Adrenal gland (tissue), 9 donors: ENCODE measurements at regions not wholly inside any gene's neighbourhood (a gene's known extent, or its start where the extent isn't known, plus 50 kb on each side); places are given as distances from the start of the nearest gene placed in this dataset.

Experiments
- DNase-seq, 7 donors: peaks; one replicate each; pipeline ENCODE4 v3.0.0-alpha.2; 2019 to 2020
- H3K27ac ChIP-seq, 5 donors: fragments of 200-600 bp; sonication (generic) in 4 of 5; 1 replicate in 3 of 5; 2 replicates in 2 of 5; pipeline versions ENCODE4 v1.5.1 to v1.8.0; 2016 to 2020; ENCODE audit warnings: mild to moderate bottlenecking in 1 of 5
- H3K27me3 ChIP-seq: fragments of 200-600 bp; 2 replicates; pipeline ENCODE4 v1.8.0; 2021
- H3K36me3 ChIP-seq, 2 donors: fragments of 200-600 bp; replicated peaks in 1 of 2; 1 replicate in 1 of 2; 2 replicates in 1 of 2; pipeline versions ENCODE4 v1.5.1 to v1.8.0; 2018 to 2022
- H3K4me1 ChIP-seq, 2 donors: fragments of 200-600 bp; replicated peaks in 1 of 2; 1 replicate in 1 of 2; 2 replicates in 1 of 2; pipeline versions ENCODE4 v1.5.1 to v1.8.0; 2018 to 2021
- H3K4me3 ChIP-seq, 4 donors: fragments of 200-600 bp; sonication (generic) in 3 of 4; one replicate each; pipeline ENCODE4 v1.5.1; 2016 to 2018
- H3K9me3 ChIP-seq, 3 donors: fragments of 200-600 bp; sonication (generic) in 1 of 3; replicated peaks in 1 of 3; 1 replicate in 2 of 3; 2 replicates in 1 of 3; pipeline versions ENCODE4 v1.5.1 to v1.8.0; 2016 to 2021
- CTCF ChIP-seq, 6 experiments: fragments of 450-650 bp in 4 of 6; fragments of 200-600 bp in 2 of 6; sonication (generic) in 1 of 6; IDR thresholded peaks; 1 replicate in 5 of 6; 2 replicates in 1 of 6; pipeline versions ENCODE4 v1.5.1 to v1.8.0; 2016 to 2021; ENCODE audit warnings: antibody characterized with exemption in 6 of 6, mild to moderate bottlenecking in 2 of 6, moderate library complexity in 1 of 6
- POLR2A ChIP-seq, 2 donors: fragments of 450-650 bp; IDR thresholded peaks; one replicate each; pipeline ENCODE4 v1.6.1; 2017; ENCODE audit warnings: antibody characterized with exemption in 2 of 2, mild to moderate bottlenecking in 2 of 2, moderate library complexity in 1 of 2
- WGBS, 4 donors: extraction: QIAGEN DNeasy Blood & Tissue Kit in 2 of 4; methylation state at CpG; one replicate each; pipeline versions ENCODE4 v1.1.5 to v1.1.7; 2013 to 2017; 5-methylcytosine and 5-hydroxymethylcytosine counted together
- intact Hi-C, 2 donors: fragments of 100-400 bp; cut with DNase I; formaldehyde crosslinking; loops; one replicate each; pipeline versions ENCODE4 v1.14.1 to v1.15.0; 2022 to 2023
- donor health status: healthy with polysubstance abuse.
- donor health status: Bipolar disorder and iron deficiency.
- donor health status: DM: yes; HTN: yes; CAD: no.
- donor health status: DM: no; HTN: no; CAD: no.
- donor health status: DM: no; HTN: no; CAD: no.

GRCh38 chr12:34210183-34210582 is 187.9 kb downstream of the ALG10 start:
- Histone ChIP-seq H3K27me3 (no peaks in the 10 kb centered on the region), H3K27ac (no peak overlapping the region), H3K36me3 (no peaks in the 10 kb centered on the region), H3K9me3 (no peaks in the 10 kb centered on the region), H3K4me3 (no peak overlapping the region), H3K4me1 (no peaks in the 10 kb centered on the region)
- WGBS, 4 donors, result 68 to 82% (median 76%) methylated on average over 14 of the region's 14 CpGs
- TF ChIP-seq CTCF (IDR thresholded peaks at IDR 0.05), result no peak
- no peak for TF ChIP-seq POLR2A (IDR thresholded peaks at IDR 0.05)
- no peak for DNase-seq
- intact Hi-C loops, result loop anchor here in 1 of 2 donors (10.0 kb wide), 1 partner anchor 85 kb away; no protein-coding TSS in a partner anchor

GRCh38 chr12:34210689-34211530 is 188.6 kb downstream of the ALG10 start:
- DNase-seq, result no peak
- WGBS, 4 donors, result 82 to 86% (median 84%) methylated on average over 33 to 35 of the region's 35 CpGs
- Histone ChIP-seq H3K36me3 (no peaks in the 10 kb centered on the region), H3K9me3 (no peaks in the 10 kb centered on the region), H3K27ac (no peak overlapping the region), H3K4me1 (no peaks in the 10 kb centered on the region), H3K4me3 (no peak overlapping the region), H3K27me3 (no peaks in the 10 kb centered on the region)
- intact Hi-C loops, result loop anchor here in 1 of 2 donors (10.0 kb wide), 1 partner anchor 86 kb away; no protein-coding TSS in a partner anchor
- no peak for TF ChIP-seq POLR2A (IDR thresholded peaks at IDR 0.05)
- TF ChIP-seq CTCF (IDR thresholded peaks at IDR 0.05), result no peak

- no peaks in the 10 kb centered on the region for H3K36me3 ChIP-seq
- H3K27me3 ChIP-seq, result no peaks in the 10 kb centered on the region
- H3K27ac ChIP-seq, result no peak overlapping the region
- TF ChIP-seq POLR2A (IDR thresholded peaks at IDR 0.05) (no peak), CTCF (IDR thresholded peaks at IDR 0.05) (no peak)
- H3K4me1 ChIP-seq, result no peaks in the 10 kb centered on the region
- no peak for DNase-seq
- H3K9me3 ChIP-seq, result no peaks in the 10 kb centered on the region
- intact Hi-C loops, result loop anchor here in 1 of 2 donors (10.0 kb wide), 1 partner anchor 88 kb away; no protein-coding TSS in a partner anchor
- no peak overlapping the region for H3K4me3 ChIP-seq
- WGBS, 4 donors, result 79 to 83% (median 83%) methylated on average over 6 of the region's 6 CpGs
These were observed 190.4 kb downstream of the ALG10 start for GRCh38 chr12:34212651-34213050.

GRCh38 chr12:34214011-34214410 is 191.7 kb downstream of the ALG10 start:
- intact Hi-C loops, result loop anchor here in 1 of 2 donors (10.0 kb wide), 1 partner anchor 89 kb away; no protein-coding TSS in a partner anchor
- DNase-seq, result no peak
- WGBS, 4 donors, result 83 to 90% (median 85%) methylated on average over 9 of the region's 9 CpGs

More at GRCh38 chr12:34214011-34214410, 191.7 kb downstream of the ALG10 start:
- H3K36me3 ChIP-seq, result no peaks in the 10 kb centered on the region
- H3K27ac ChIP-seq, result no peak overlapping the region
- H3K4me1 ChIP-seq, result peaks cover 0 to 9% of the 10 kb centered on the region in 2 donors
- peaks cover under 1% of the 10 kb centered on the region for H3K27me3 ChIP-seq
- TF ChIP-seq POLR2A (IDR thresholded peaks at IDR 0.05) (no peak), CTCF (IDR thresholded peaks at IDR 0.05) (no peak)
- no peaks in the 10 kb centered on the region for H3K9me3 ChIP-seq
- no peak overlapping the region for H3K4me3 ChIP-seq
